Calu3 (cell line): ENCODE measurements at regions not wholly inside any gene's neighbourhood (a gene's known extent, or its start where the extent isn't known, plus 50 kb on each side); places are given as distances from the start of the nearest gene placed in this dataset.

ENCODE experiments used
- BruUV-seq: library from RNA; stranded (reverse); fragments of 400-500 nt; replicated peaks from 2 replicates; lab custom pipeline; 2021; lab: Mats Ljungman, UMichigan
- CTCF ChIA-PET: fragments of 300-600 bp; sonication (Branson Sonifier 250); formaldehyde crosslinking; loops from one replicate; lab custom pipeline; 2022; ENCODE audit warnings: antibody characterized with exemption; lab: Charles Lee
- DNase-seq: peaks from one replicate; pipeline ENCODE4 v3.0.0; 2022
- H3K27ac Mint-ChIP-seq: one replicate; pipeline ENCODE4 v1.8.0; 2022; ENCODE audit warnings: mixed read lengths; ENCODE audit not compliant: unreplicated experiment
- H3K27me3 Mint-ChIP-seq: one replicate; pipeline ENCODE4 v1.8.0; 2022; ENCODE audit warnings: mixed read lengths; ENCODE audit not compliant: unreplicated experiment
- H3K36me3 Mint-ChIP-seq: one replicate; pipeline ENCODE4 v1.8.0; 2022; ENCODE audit warnings: mild to moderate bottlenecking, moderate library complexity, mixed read lengths; ENCODE audit not compliant: insufficient read depth, unreplicated experiment
- H3K4me1 Mint-ChIP-seq: one replicate; pipeline ENCODE4 v1.8.0; 2022; ENCODE audit warnings: mild to moderate bottlenecking, low read depth, mixed read lengths; ENCODE audit not compliant: unreplicated experiment
- H3K4me3 Mint-ChIP-seq: one replicate; pipeline ENCODE4 v1.8.0; 2022; ENCODE audit warnings: mild to moderate bottlenecking, low read depth, moderate library complexity, mixed read lengths; ENCODE audit not compliant: unreplicated experiment
- H3K9me3 Mint-ChIP-seq: one replicate; pipeline ENCODE4 v1.8.0; 2022; ENCODE audit warnings: low read depth, mixed read lengths; ENCODE audit not compliant: unreplicated experiment
- intact Hi-C: fragments of 100-400 bp; cut with micrococcal nuclease; formaldehyde crosslinking; loops from one replicate; pipeline ENCODE4 v1.10.0; 2022; ENCODE audit not compliant: unreplicated experiment
- TF ChIP-seq, protein P1 (sequence below): fragments of 200-600 bp; IDR thresholded peaks from one replicate; pipeline ENCODE4 v1.8.0; 2022; ENCODE audit warnings: antibody characterized with exemption; ENCODE audit not compliant: unreplicated experiment

DNA sequence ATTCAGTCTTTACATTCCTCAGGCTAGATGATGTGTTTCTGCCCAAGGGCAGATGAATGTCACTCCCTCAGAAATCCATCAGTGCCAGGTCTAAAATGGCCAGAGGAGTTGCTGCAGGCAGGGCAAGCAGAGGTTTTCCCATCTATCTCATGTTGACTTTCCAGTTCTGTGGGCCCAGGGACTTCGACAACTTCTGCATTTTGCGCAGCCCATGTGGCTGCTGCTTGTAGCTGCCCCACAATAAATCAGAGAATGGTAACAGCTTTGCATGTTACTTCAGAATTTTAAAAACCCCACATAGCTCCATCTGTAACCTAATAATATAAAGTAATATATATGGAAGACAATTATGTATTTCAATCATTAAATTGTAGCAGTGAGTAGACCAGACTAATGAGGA, 1367.7 kb upstream of the AGA start:
- CTCF ChIA-PET = no interaction called here
- no TSS peak for BruUV-seq
- Mint-ChIP-seq H3K27me3 (no peaks in the 10 kb centered on the region), H3K36me3 (no peaks in the 10 kb centered on the region), H3K4me1 (no peaks in the 10 kb centered on the region), H3K9me3 (no peaks in the 10 kb centered on the region), H3K27ac (no peak overlapping the region), H3K4me3 (no peak overlapping the region)
- TF ChIP-seq, protein P1, sequence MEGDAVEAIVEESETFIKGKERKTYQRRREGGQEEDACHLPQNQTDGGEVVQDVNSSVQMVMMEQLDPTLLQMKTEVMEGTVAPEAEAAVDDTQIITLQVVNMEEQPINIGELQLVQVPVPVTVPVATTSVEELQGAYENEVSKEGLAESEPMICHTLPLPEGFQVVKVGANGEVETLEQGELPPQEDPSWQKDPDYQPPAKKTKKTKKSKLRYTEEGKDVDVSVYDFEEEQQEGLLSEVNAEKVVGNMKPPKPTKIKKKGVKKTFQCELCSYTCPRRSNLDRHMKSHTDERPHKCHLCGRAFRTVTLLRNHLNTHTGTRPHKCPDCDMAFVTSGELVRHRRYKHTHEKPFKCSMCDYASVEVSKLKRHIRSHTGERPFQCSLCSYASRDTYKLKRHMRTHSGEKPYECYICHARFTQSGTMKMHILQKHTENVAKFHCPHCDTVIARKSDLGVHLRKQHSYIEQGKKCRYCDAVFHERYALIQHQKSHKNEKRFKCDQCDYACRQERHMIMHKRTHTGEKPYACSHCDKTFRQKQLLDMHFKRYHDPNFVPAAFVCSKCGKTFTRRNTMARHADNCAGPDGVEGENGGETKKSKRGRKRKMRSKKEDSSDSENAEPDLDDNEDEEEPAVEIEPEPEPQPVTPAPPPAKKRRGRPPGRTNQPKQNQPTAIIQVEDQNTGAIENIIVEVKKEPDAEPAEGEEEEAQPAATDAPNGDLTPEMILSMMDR = no peak
- DNase-seq = no peak
- intact Hi-C loops = no loop called here

DNA sequence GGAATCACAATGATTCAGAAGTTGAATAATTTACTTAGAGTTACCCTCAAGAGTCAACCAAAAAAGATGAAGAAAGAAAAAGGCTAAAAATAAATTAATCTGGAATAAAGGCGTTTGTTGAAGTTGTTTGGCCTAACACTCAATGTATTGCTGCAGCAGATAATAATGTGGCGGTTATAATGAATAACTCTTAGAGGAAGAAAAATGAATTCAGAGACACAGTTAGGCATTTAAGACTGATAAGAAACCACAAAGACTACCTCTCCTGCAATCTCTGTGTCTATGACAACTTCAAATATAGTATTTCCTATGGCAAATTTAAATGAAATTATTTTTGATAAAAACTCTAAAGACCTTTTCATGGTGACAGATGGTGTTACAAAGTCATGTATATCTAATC, 1369.1 kb upstream of the AGA start:
- Mint-ChIP-seq H3K4me3 (no peak overlapping the region), H3K9me3 (no peaks in the 10 kb centered on the region), H3K36me3 (no peaks in the 10 kb centered on the region), H3K4me1 (no peaks in the 10 kb centered on the region), H3K27ac (no peak overlapping the region), H3K27me3 (no peaks in the 10 kb centered on the region)
- DNase-seq = no peak
- intact Hi-C loops = no loop called here
- TF ChIP-seq, protein P1 = no peak
- CTCF ChIA-PET = no interaction called here
- no TSS peak for BruUV-seq

DNA sequence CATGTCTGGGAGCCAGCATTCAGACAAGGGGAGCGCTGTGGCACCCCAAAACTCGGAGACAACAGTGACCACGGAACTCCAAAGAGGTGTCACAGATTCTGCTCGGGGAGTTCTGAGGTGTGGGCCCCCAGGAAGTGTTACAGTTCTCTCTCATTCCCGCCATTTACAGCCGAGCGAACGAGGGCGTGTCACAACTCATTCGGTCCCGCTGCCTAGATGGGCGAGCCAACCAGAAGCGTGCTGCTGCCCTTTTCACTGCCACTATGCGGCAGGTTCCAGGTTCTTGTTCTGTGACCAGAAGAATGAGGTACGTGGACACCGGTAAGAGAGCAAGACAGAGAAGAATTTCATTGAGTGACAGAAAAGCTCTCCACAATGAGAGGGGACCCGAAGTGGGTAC, 1370.6 kb upstream of the AGA start:
- H3K36me3 Mint-ChIP-seq = no peaks in the 10 kb centered on the region
- no TSS peak for BruUV-seq
- no peak overlapping the region for H3K27ac Mint-ChIP-seq
- TF ChIP-seq, protein P1 = no peak
- H3K27me3 Mint-ChIP-seq = no peaks in the 10 kb centered on the region
- no peak for DNase-seq
- intact Hi-C loops = no loop called here
- H3K9me3 Mint-ChIP-seq = no peaks in the 10 kb centered on the region
- CTCF ChIA-PET = no interaction called here
- no peaks in the 10 kb centered on the region for H3K4me1 Mint-ChIP-seq
- H3K4me3 Mint-ChIP-seq = no peak overlapping the region

DNA sequence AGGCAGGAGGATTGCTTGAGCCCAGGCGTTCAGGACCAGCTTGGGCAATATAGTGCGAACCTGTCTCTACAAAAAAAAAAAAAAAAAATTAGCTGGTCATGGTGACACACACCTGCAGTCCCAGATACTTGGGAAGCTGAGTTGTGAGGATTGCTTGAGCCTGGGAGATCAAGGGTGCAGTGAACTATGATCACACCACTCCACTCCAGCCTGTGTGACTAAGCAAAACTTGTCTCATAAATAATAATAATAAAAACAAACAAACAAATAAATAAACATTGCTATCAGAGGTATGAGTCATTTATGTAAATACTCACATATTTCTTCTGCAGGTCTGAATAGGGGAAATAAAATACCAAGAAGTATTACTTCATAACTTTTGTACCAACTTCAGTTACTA, 1372.7 kb upstream of the AGA start:
- CTCF ChIA-PET = no interaction called here
- intact Hi-C loops = no loop called here

More for the DNA sequence above, 1372.7 kb upstream of the AGA start:
- BruUV-seq = no TSS peak
- H3K4me3 Mint-ChIP-seq = no peak overlapping the region
- H3K27me3 Mint-ChIP-seq = no peaks in the 10 kb centered on the region
- H3K9me3 Mint-ChIP-seq = no peaks in the 10 kb centered on the region
- TF ChIP-seq, protein P1 = no peak
- H3K27ac Mint-ChIP-seq = no peak overlapping the region
- no peaks in the 10 kb centered on the region for H3K4me1 Mint-ChIP-seq
- no peak for DNase-seq
- H3K36me3 Mint-ChIP-seq = no peaks in the 10 kb centered on the region
